Caco-2 (cell line): ENCODE measurements at regions not wholly inside any gene's neighbourhood (a gene's known extent, or its start where the extent isn't known, plus 50 kb on each side); places are given as distances from the start of the nearest gene placed in this dataset.

ENCODE experiments used
- BruUV-seq: library from RNA; stranded (reverse); fragments of 400-500 nt; replicated peaks from 2 replicates; lab custom pipeline; 2021; lab: Mats Ljungman, UMichigan
- CTCF ChIA-PET: fragments of 300-600 bp; sonication (Branson Sonifier 250); formaldehyde crosslinking; loops from one replicate; lab custom pipeline; 2022; ENCODE audit warnings: antibody characterized with exemption; lab: Charles Lee
- POLR2A ChIA-PET: fragments of 300-600 bp; sonication (Branson Sonifier 250); formaldehyde crosslinking; loops from one replicate; lab custom pipeline; 2022; ENCODE audit warnings: antibody characterized with exemption; lab: Charles Lee
- DNase-seq, 2 experiments: peaks; one replicate each; pipeline versions ENCODE4 v3.0.0 to v3.0.0-alpha.2; 2020 to 2022
- H3K27me3 ChIP-seq: replicated peaks from 2 replicates; pipeline ENCODE4 v1.6.0; 2011; ENCODE audit warnings: low read length; ENCODE audit not compliant: control insufficient read depth, insufficient read depth
- H3K36me3 ChIP-seq: 2 replicates; pipeline ENCODE4 v1.5.1; 2011; ENCODE audit warnings: low read length; ENCODE audit not compliant: control insufficient read depth, insufficient read depth
- H3K4me1 ChIP-seq: fragments of 250-450 bp; sonication (Bioruptor Pico); 2 replicates; pipeline ENCODE4 v1.5.1; 2020; ENCODE audit warnings: mild to moderate bottlenecking
- H3K4me3 ChIP-seq: 2 replicates; pipeline ENCODE4 v1.5.1; 2011; ENCODE audit warnings: low read depth, mild to moderate bottlenecking, control low read depth, low read length
- H3K9me3 ChIP-seq: fragments of 250-450 bp; sonication (Bioruptor Pico); 2 replicates; pipeline ENCODE4 v1.5.1; 2020; ENCODE audit warnings: mild to moderate bottlenecking, moderate library complexity
- H3K27ac Mint-ChIP-seq: one replicate; pipeline ENCODE4 v1.8.0; 2022; ENCODE audit warnings: mixed read lengths; ENCODE audit not compliant: unreplicated experiment
- H3K27me3 Mint-ChIP-seq: one replicate; pipeline ENCODE4 v1.8.0; 2022; ENCODE audit warnings: mixed read lengths; ENCODE audit not compliant: insufficient read depth, unreplicated experiment
- H3K36me3 Mint-ChIP-seq: one replicate; pipeline ENCODE4 v1.8.0; 2022; ENCODE audit warnings: mild to moderate bottlenecking, mixed read lengths; ENCODE audit not compliant: insufficient read depth, unreplicated experiment
- H3K4me1 Mint-ChIP-seq: one replicate; pipeline ENCODE4 v1.8.0; 2022; ENCODE audit warnings: low read depth, mixed read lengths; ENCODE audit not compliant: unreplicated experiment
- H3K4me3 Mint-ChIP-seq: one replicate; pipeline ENCODE4 v1.8.0; 2022; ENCODE audit warnings: mild to moderate bottlenecking, moderate library complexity, mixed read lengths; ENCODE audit not compliant: unreplicated experiment
- H3K9me3 Mint-ChIP-seq: one replicate; pipeline ENCODE4 v1.8.0; 2022; ENCODE audit warnings: mixed read lengths; ENCODE audit not compliant: unreplicated experiment
- CTCF ChIP-seq, 2 experiments: fragments of 200-600 bp in 1 of 2; IDR thresholded peaks; 1 replicate in 1 of 2; 2 replicates in 1 of 2; pipeline versions ENCODE4 v1.5.1 to v1.8.0; 2011 to 2022; ENCODE audit warnings: antibody characterized with exemption in 1 of 2, control low read depth in 1 of 2, inconsistent platforms in 1 of 2, low read depth in 1 of 2, low read length in 1 of 2, mild to moderate bottlenecking in 1 of 2, moderate library complexity in 1 of 2; ENCODE audit not compliant: insufficient read depth in 1 of 2, severe bottlenecking in 1 of 2, unreplicated experiment in 1 of 2
- intact Hi-C: fragments of 100-400 bp; cut with micrococcal nuclease; formaldehyde crosslinking; loops from one replicate; pipeline ENCODE4 v1.10.0; 2022; ENCODE audit not compliant: unreplicated experiment

GRCh38 chr2:138101718-138102117 is 137.4 kb downstream of the HNMT start:
- no peak for DNase-seq
- no peaks in the 10 kb centered on the region for H3K27me3 ChIP-seq
- ChIA-PET CTCF (no interaction called here), POLR2A (no interaction called here)
- intact Hi-C loops, result loop anchor here (10.0 kb wide), 1 partner anchor 623 kb away; no protein-coding TSS in a partner anchor
- Mint-ChIP-seq H3K4me3 (no peak overlapping the region), H3K27me3 (no peaks in the 10 kb centered on the region), H3K4me1 (peaks cover 14% of the 10 kb centered on the region), H3K36me3 (no peaks in the 10 kb centered on the region), H3K9me3 (peaks cover 15% of the 10 kb centered on the region), H3K27ac (no peak overlapping the region)
- peaks cover 28% of the 10 kb centered on the region for H3K4me1 ChIP-seq
- no TSS peak for BruUV-seq
- no peak overlapping the region for H3K4me3 ChIP-seq
- H3K9me3 ChIP-seq, result no peaks in the 10 kb centered on the region
- H3K36me3 ChIP-seq, result no peaks in the 10 kb centered on the region
- no peak for TF ChIP-seq CTCF (IDR thresholded peaks at IDR 0.05; ENCODE audit: insufficient read depth in 1 of 2, low read depth in 1 of 2, low read length in 1 of 2, severe bottlenecking in 1 of 2, unreplicated experiment in 1 of 2)

- intact Hi-C loops, result loop anchor here (10.0 kb wide), 1 partner anchor 622 kb away; no protein-coding TSS in a partner anchor
- no peaks in the 10 kb centered on the region for H3K27me3 ChIP-seq
- Mint-ChIP-seq H3K4me3 (no peak overlapping the region), H3K9me3 (peaks cover 15% of the 10 kb centered on the region), H3K4me1 (peaks cover 21% of the 10 kb centered on the region), H3K27me3 (no peaks in the 10 kb centered on the region), H3K27ac (no peak overlapping the region), H3K36me3 (no peaks in the 10 kb centered on the region)
- H3K4me3 ChIP-seq, result no peak overlapping the region
- CTCF ChIA-PET, result no interaction called here
- peaks cover 38% of the 10 kb centered on the region for H3K4me1 ChIP-seq
- DNase-seq, result no peak
- TF ChIP-seq CTCF (IDR thresholded peaks at IDR 0.05; ENCODE audit: insufficient read depth in 1 of 2, low read depth in 1 of 2, low read length in 1 of 2, severe bottlenecking in 1 of 2, unreplicated experiment in 1 of 2), result no peak
- no TSS peak for BruUV-seq
- no peaks in the 10 kb centered on the region for H3K36me3 ChIP-seq
- POLR2A ChIA-PET, result no interaction called here
- no peaks in the 10 kb centered on the region for H3K9me3 ChIP-seq
These were observed 138.4 kb downstream of the HNMT start for GRCh38 chr2:138102664-138103063.

GRCh38 chr2:138103156-138103555 is 138.9 kb downstream of the HNMT start:
- Mint-ChIP-seq H3K36me3 (no peaks in the 10 kb centered on the region), H3K4me3 (no peak overlapping the region), H3K9me3 (peaks cover 16% of the 10 kb centered on the region), H3K4me1 (peaks cover 21% of the 10 kb centered on the region), H3K27ac (no peak overlapping the region), H3K27me3 (no peaks in the 10 kb centered on the region)
- Histone ChIP-seq H3K4me3 (no peak overlapping the region), H3K36me3 (no peaks in the 10 kb centered on the region), H3K9me3 (no peaks in the 10 kb centered on the region), H3K27me3 (no peaks in the 10 kb centered on the region), H3K4me1 (peaks cover 43% of the 10 kb centered on the region)
- ChIA-PET CTCF (no interaction called here), POLR2A (no interaction called here)
- DNase-seq, result no peak
- no peak for TF ChIP-seq CTCF (IDR thresholded peaks at IDR 0.05; ENCODE audit: insufficient read depth in 1 of 2, low read depth in 1 of 2, low read length in 1 of 2, severe bottlenecking in 1 of 2, unreplicated experiment in 1 of 2)
- intact Hi-C loops, result loop anchor here (10.0 kb wide), 1 partner anchor 622 kb away; no protein-coding TSS in a partner anchor
- no TSS peak for BruUV-seq
